GM18858 (cell line): ENCODE measurements at regions not wholly inside any gene's neighbourhood (a gene's known extent, or its start where the extent isn't known, plus 50 kb on each side); places are given as distances from the start of the nearest gene placed in this dataset.

Experiments used
- ATAC-seq: cut with Tn5 transposase; IDR thresholded peaks from one replicate; pipeline ENCODE4 v1.9.1; 2021; ENCODE audit not compliant: unreplicated experiment

GRCh38 chr4:22220965-22221364 lies 272.4 kb upstream of the KCNIP4 start:
- no peak for ATAC-seq

GRCh38 chr4:22217480-22217879 lies 268.9 kb upstream of the KCNIP4 start:
- ATAC-seq: no peak

- no peak for ATAC-seq
Measured at GRCh38 chr4:22216278-22216677, 267.7 kb upstream of the KCNIP4 start.

- no peak for ATAC-seq
Measured at GRCh38 chr4:22215084-22215483, 266.5 kb upstream of the KCNIP4 start.

GRCh38 chr4:22203711-22204011 lies 255.1 kb upstream of the KCNIP4 start:
- no peak for ATAC-seq

- no peak for ATAC-seq
Measured at GRCh38 chr4:22202975-22203710, 254.6 kb upstream of the KCNIP4 start.

- ATAC-seq: no peak
Measured at GRCh38 chr4:22202246-22202974, 253.8 kb upstream of the KCNIP4 start.

- ATAC-seq: no peak
Measured at GRCh38 chr4:22201256-22201655, 252.7 kb upstream of the KCNIP4 start.

- no peak for ATAC-seq
Measured at GRCh38 chr4:22196551-22196950, 248.0 kb upstream of the KCNIP4 start.

- ATAC-seq: no peak
Measured at GRCh38 chr4:22192084-22192511, 243.5 kb upstream of the KCNIP4 start.

GRCh38 chr4:22191565-22191964 lies 243.0 kb upstream of the KCNIP4 start:
- no peak for ATAC-seq

- no peak for ATAC-seq
Measured at GRCh38 chr4:22190855-22191254, 242.3 kb upstream of the KCNIP4 start.

GRCh38 chr4:22187203-22187820 lies 238.7 kb upstream of the KCNIP4 start:
- no peak for ATAC-seq

GRCh38 chr4:22181736-22182135 lies 233.2 kb upstream of the KCNIP4 start:
- no peak for ATAC-seq

- no peak for ATAC-seq
Measured at GRCh38 chr4:22179124-22179874, 230.7 kb upstream of the KCNIP4 start.

GRCh38 chr4:22174640-22175039 lies 226.1 kb upstream of the KCNIP4 start:
- no peak for ATAC-seq

- no peak for ATAC-seq
Measured at GRCh38 chr4:22170353-22170752, 221.8 kb upstream of the KCNIP4 start.

- no peak for ATAC-seq
Measured at GRCh38 chr4:22167201-22167600, 218.6 kb upstream of the KCNIP4 start.

- no peak for ATAC-seq
Measured at GRCh38 chr4:22162454-22162853, 213.9 kb upstream of the KCNIP4 start.

GRCh38 chr4:22130741-22131140 lies 182.2 kb upstream of the KCNIP4 start:
- no peak for ATAC-seq

- no peak for ATAC-seq
Measured at GRCh38 chr4:22129454-22130029, 181.0 kb upstream of the KCNIP4 start.
